Transverse colon (tissue), 4 donors: ENCODE measurements at regions not wholly inside any gene's neighbourhood (a gene's known extent, or its start where the extent isn't known, plus 50 kb on each side); places are given as distances from the start of the nearest gene placed in this dataset.

Experiments
- CTCF ChIP-seq, 5 experiments: fragments of 200-600 bp in 3 of 5; fragments of 450-650 bp in 2 of 5; sonication (generic) in 3 of 5; IDR thresholded peaks; 1 replicate in 2 of 5; 2 replicates in 3 of 5; pipeline ENCODE4 v1.5.1; 2016 to 2017; ENCODE audit warnings: antibody characterized with exemption in 5 of 5, inconsistent platforms in 3 of 5, mild to moderate bottlenecking in 2 of 5, moderate library complexity in 1 of 5
- EP300 ChIP-seq: sonication (generic); formaldehyde crosslinking; IDR thresholded peaks from one replicate; pipeline ENCODE4 v1.6.1; 2017; ENCODE audit warnings: antibody characterized with exemption, low read depth
- POLR2A ChIP-seq: fragments of 450-650 bp; IDR thresholded peaks from one replicate; pipeline ENCODE4 v1.6.1; 2016; ENCODE audit warnings: antibody characterized with exemption, mild to moderate bottlenecking, moderate library complexity
- POLR2AphosphoS5 ChIP-seq, 3 donors: sonication (generic); formaldehyde crosslinking; IDR thresholded peaks; one replicate each; pipeline ENCODE4 v1.6.1; 2016; ENCODE audit warnings: antibody characterized with exemption in 3 of 3

GRCh38 chr5:13408616-13409015 is 535.9 kb downstream of the DNAH5 start:
- TF ChIP-seq CTCF (IDR thresholded peaks at IDR 0.05) (no peak), POLR2A (no peak), POLR2AphosphoS5 (IDR thresholded peaks at IDR 0.05) (no peak), EP300 (no peak)
